Large intestine (tissue), 3 donors: ENCODE measurements at regions not wholly inside any gene's neighbourhood (a gene's known extent, or its start where the extent isn't known, plus 50 kb on each side); places are given as distances from the start of the nearest gene placed in this dataset.
"Not testable (repeated sequence)": the region's sequence is repeated elsewhere in the genome, so short reads cannot be mapped to it uniquely, and the experiment has no call there.

ENCODE experiments used
- DNase-seq, 2 donors: peaks; one replicate each; pipeline versions ENCODE4 v3.0.0 to v3.0.0-alpha.2; 2013
- H3K27ac ChIP-seq: one replicate; pipeline ENCODE4 v1.5.1; 2013; ENCODE audit warnings: low read length
- H3K27me3 ChIP-seq: 2 replicates; pipeline ENCODE4 v1.6.1; 2013; ENCODE audit warnings: low read length; ENCODE audit not compliant: control insufficient read depth, insufficient read depth
- H3K36me3 ChIP-seq: 2 replicates; pipeline ENCODE4 v1.6.1; 2013; ENCODE audit warnings: low read length; ENCODE audit not compliant: control insufficient read depth, insufficient read depth
- H3K4me1 ChIP-seq: one replicate; pipeline ENCODE4 v1.6.1; 2013; ENCODE audit warnings: low read length; ENCODE audit not compliant: control insufficient read depth, insufficient read depth
- H3K4me3 ChIP-seq: one replicate; pipeline ENCODE4 v1.5.1; 2013; ENCODE audit warnings: low read length
- H3K9me3 ChIP-seq: one replicate; pipeline ENCODE4 v1.6.1; 2013; ENCODE audit warnings: mild to moderate bottlenecking, low read depth, low read length, moderate library complexity; ENCODE audit not compliant: control insufficient read depth
- WGBS: methylation state at CpG from one replicate; pipeline ENCODE4 v1.1.5; 2013; ENCODE audit warnings: low lambda C conversion rate; ENCODE audit not compliant: insufficient coverage; 5-methylcytosine and 5-hydroxymethylcytosine counted together

GRCh38 chr16:59450513-59450912 lies 716.4 kb upstream of the GOT2 start:
- H3K27me3 ChIP-seq, H3K4me1 ChIP-seq, DNase-seq, H3K27ac ChIP-seq, H3K36me3 ChIP-seq, H3K9me3 ChIP-seq, H3K4me3 ChIP-seq: not testable (repeated sequence)
- 100% methylated on average over 1 of the region's 5 CpGs for WGBS

DNA sequence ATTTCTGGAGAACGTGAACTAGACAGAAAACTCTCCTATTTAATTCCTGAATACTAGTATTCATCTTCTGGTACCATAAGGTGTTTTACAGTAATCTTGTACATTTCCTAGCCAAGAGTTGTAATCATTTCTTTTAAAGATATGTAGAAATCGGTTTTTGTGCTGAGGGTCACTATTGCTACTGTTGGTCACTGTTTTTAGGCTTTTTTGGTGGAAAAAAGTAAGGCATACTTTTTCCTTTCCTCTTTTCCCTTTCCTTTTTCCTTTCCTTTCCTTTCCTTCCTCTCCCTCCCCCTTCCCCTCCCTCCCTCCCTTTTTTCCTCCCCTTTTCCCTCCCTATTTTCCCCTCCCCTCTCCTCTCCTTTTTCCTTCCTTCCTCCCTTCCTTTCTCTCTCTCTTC lies 706.4 kb upstream of the GOT2 start:
- Histone ChIP-seq H3K27me3 (no peaks in the 10 kb centered on the region), H3K9me3 (no peaks in the 10 kb centered on the region), H3K27ac (no peak overlapping the region), H3K36me3 (no peaks in the 10 kb centered on the region), H3K4me1 (no peaks in the 10 kb centered on the region), H3K4me3 (no peak overlapping the region)
- 100% methylated on average over 1 of the region's 2 CpGs for WGBS
- DNase-seq = no peak

- no peaks in the 10 kb centered on the region for H3K9me3 ChIP-seq
- H3K4me3 ChIP-seq = no peak overlapping the region
- WGBS = 62% methylated on average over 2 of the region's 3 CpGs
- DNase-seq = no peak
- H3K27me3 ChIP-seq = no peaks in the 10 kb centered on the region
- H3K27ac ChIP-seq = no peak overlapping the region
- H3K36me3 ChIP-seq = no peaks in the 10 kb centered on the region
- H3K4me1 ChIP-seq = no peaks in the 10 kb centered on the region
These were observed 698.8 kb upstream of the GOT2 start for GRCh38 chr16:59432896-59433295.

GRCh38 chr16:59432276-59432675 lies 698.2 kb upstream of the GOT2 start:
- DNase-seq = no peak

DNA sequence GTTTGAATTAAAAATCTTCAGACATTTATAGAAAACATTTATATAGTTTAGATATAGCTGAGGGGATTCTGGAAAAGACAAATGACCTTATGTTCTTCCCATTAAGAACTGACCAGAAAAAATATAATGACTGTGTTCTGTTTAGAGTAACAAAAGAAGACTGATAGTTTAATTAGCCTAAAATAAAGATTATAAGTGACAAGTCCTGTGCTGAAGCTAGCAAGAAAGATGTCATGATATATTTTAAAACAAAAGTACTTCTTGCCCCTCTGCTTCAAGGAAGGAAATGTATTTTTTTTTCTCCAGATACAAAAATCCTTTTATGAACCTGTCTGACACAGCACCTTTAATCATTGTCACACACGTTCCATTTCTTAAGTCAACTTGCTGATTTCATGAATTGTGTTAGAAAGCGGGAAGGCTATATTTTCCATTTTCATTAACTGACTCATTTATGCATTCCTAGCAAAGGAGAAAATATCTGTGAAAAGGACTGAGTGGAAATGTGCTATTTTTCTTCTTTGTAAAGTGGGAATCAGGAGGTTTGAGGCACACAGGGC lies 690.7 kb upstream of the GOT2 start:
- H3K4me1 ChIP-seq = no peaks in the 10 kb centered on the region
- H3K27ac ChIP-seq = no peak overlapping the region
- no peak for DNase-seq
- no peaks in the 10 kb centered on the region for H3K36me3 ChIP-seq
- H3K9me3 ChIP-seq = no peaks in the 10 kb centered on the region
- H3K27me3 ChIP-seq = no peaks in the 10 kb centered on the region
- no peak overlapping the region for H3K4me3 ChIP-seq
- WGBS = 80% methylated on average over 1 of the region's 2 CpGs

More at GRCh38 chr16:59432276-59432675, 698.2 kb upstream of the GOT2 start:
- Histone ChIP-seq H3K9me3 (no peaks in the 10 kb centered on the region), H3K36me3 (no peaks in the 10 kb centered on the region), H3K4me3 (no peak overlapping the region), H3K4me1 (no peaks in the 10 kb centered on the region), H3K27ac (no peak overlapping the region), H3K27me3 (no peaks in the 10 kb centered on the region)
- no CpG with 5 or more reads among the region's 1 CpG for WGBS

DNA sequence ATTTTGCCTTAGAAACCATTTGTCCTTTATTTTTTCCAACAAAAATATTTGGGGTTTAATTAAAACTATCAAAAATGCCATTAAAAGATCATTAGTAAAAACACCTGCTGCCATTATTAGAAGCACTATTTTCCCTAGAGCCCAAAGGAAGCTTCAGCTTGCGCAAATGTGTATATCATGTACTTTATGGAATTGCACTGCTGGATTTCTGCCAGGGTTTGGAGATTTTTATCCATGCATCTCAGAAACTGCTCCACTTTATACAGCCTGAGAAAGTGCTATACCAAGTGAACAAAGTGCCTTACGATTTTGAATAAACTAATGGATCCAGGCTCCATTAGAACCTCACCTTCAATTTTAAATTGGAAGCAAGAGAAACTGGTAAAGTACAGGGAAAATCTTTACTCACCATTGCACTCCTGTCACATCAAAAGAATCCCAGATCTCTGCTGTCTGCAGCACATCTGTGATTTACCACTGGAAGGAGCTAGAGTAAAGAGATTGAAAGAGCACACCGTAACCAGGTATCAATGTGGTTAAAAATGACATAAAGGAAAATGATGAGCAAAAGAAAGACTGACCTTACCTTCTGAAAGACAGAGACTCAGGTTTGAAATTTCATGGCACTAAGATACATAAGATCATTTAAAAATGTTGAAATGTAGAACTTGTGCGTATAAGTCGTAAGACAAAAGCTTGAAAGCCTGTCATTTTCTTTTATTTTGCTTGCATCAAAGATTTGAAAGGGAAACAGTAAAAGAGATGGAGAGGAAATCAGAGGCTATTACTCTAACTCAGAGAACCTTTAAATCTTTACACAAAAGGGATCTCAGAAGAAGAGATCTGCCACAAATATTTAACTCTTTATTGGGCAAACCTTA lies 678.1 kb upstream of the GOT2 start:
- DNase-seq = no peak
- WGBS = 47% methylated on average over 2 of the region's 5 CpGs

GRCh38 chr16:59410451-59410850 lies 676.3 kb upstream of the GOT2 start:
- no CpG with 5 or more reads among the region's 1 CpG for WGBS

More for the DNA sequence above, 678.1 kb upstream of the GOT2 start:
- no peaks in the 10 kb centered on the region for H3K9me3 ChIP-seq
- H3K36me3 ChIP-seq = no peaks in the 10 kb centered on the region
- no peak overlapping the region for H3K27ac ChIP-seq
- H3K4me3 ChIP-seq = no peak overlapping the region
- H3K27me3 ChIP-seq = no peaks in the 10 kb centered on the region
- H3K4me1 ChIP-seq = no peaks in the 10 kb centered on the region

GRCh38 chr16:59405802-59406201 lies 671.7 kb upstream of the GOT2 start:
- no peak overlapping the region for H3K27ac ChIP-seq
- no peak overlapping the region for H3K4me3 ChIP-seq
- H3K27me3 ChIP-seq = no peaks in the 10 kb centered on the region
- H3K9me3 ChIP-seq = no peaks in the 10 kb centered on the region
- no peaks in the 10 kb centered on the region for H3K36me3 ChIP-seq
- DNase-seq = no peak
- WGBS = 80% methylated on average over 1 of the region's 2 CpGs
- no peaks in the 10 kb centered on the region for H3K4me1 ChIP-seq

More at GRCh38 chr16:59410451-59410850, 676.3 kb upstream of the GOT2 start:
- H3K4me1 ChIP-seq = no peaks in the 10 kb centered on the region
- no peaks in the 10 kb centered on the region for H3K36me3 ChIP-seq
- no peaks in the 10 kb centered on the region for H3K27me3 ChIP-seq
- no peak overlapping the region for H3K4me3 ChIP-seq
- H3K9me3 ChIP-seq = no peaks in the 10 kb centered on the region
- DNase-seq = no peak
- no peak overlapping the region for H3K27ac ChIP-seq

- H3K9me3 ChIP-seq = no peaks in the 10 kb centered on the region
- H3K27me3 ChIP-seq = no peaks in the 10 kb centered on the region
- WGBS = 100% methylated on average over 1 of the region's 2 CpGs
- H3K4me1 ChIP-seq = no peaks in the 10 kb centered on the region
- H3K4me3 ChIP-seq = no peak overlapping the region
- H3K36me3 ChIP-seq = no peaks in the 10 kb centered on the region
- DNase-seq = no peak
- no peak overlapping the region for H3K27ac ChIP-seq
These were observed 670.4 kb upstream of the GOT2 start for GRCh38 chr16:59404509-59404908.

DNA sequence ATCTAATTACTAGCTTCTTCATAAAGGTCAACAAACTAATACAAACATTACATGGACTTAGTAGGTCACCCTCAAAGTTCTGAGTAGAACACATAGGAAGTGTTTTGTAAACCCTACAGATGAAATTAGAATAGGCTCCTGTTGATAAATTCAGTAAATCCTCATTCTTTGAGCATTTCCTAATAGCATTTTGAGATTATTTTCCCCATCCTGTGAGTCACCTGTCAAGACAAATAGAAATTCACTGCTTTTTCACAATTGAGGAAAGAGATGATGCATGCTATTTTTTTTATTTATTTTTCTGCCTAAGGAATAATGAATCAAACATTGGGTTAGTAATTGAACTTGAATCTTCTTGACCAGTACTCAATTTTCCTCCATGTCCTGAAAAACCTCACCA lies 666.7 kb upstream of the GOT2 start:
- Histone ChIP-seq H3K36me3 (no peaks in the 10 kb centered on the region), H3K4me1 (no peaks in the 10 kb centered on the region), H3K27ac (no peak overlapping the region), H3K9me3 (no peaks in the 10 kb centered on the region), H3K27me3 (no peaks in the 10 kb centered on the region), H3K4me3 (no peak overlapping the region)
- no peak for DNase-seq

- Histone ChIP-seq H3K27me3 (no peaks in the 10 kb centered on the region), H3K27ac (no peak overlapping the region), H3K36me3 (no peaks in the 10 kb centered on the region), H3K9me3 (no peaks in the 10 kb centered on the region), H3K4me3 (no peak overlapping the region), H3K4me1 (no peaks in the 10 kb centered on the region)
- no CpG with 5 or more reads among the region's 2 CpGs for WGBS
- no peak for DNase-seq
These were observed 663.5 kb upstream of the GOT2 start for GRCh38 chr16:59397638-59398037.
